DND-41 (cell line): ENCODE measurements at regions not wholly inside any gene's neighbourhood (a gene's known extent, or its start where the extent isn't known, plus 50 kb on each side); places are given as distances from the start of the nearest gene placed in this dataset.

Experiments used
- ATAC-seq: fragments of 200-7000 bp; cut with Tn5 transposase; 3 replicates; pipeline ENCODE4 v1.9.1; 2021; ENCODE audit warnings: low read depth; ENCODE audit not compliant: insufficient read depth
- DNase-seq: peaks from one replicate; pipeline ENCODE4 v3.0.0-alpha.2; 2020
- H2AFZ ChIP-seq: 2 replicates; pipeline ENCODE4 v1.6.0; 2012; ENCODE audit warnings: low read depth, low read length
- H3K27ac ChIP-seq: 2 replicates; pipeline ENCODE4 v1.5.1; 2012; ENCODE audit warnings: low read length, inconsistent platforms
- H3K27me3 ChIP-seq: fragments of 200-600 bp; sonication (generic); 2 replicates; pipeline ENCODE4 v1.6.0; 2012; ENCODE audit warnings: low read length, mild to moderate bottlenecking, inconsistent platforms; ENCODE audit not compliant: insufficient read depth, poor library complexity
- H3K36me3 ChIP-seq: 2 replicates; pipeline ENCODE4 v1.5.1; 2012; ENCODE audit warnings: low read length, inconsistent platforms; ENCODE audit not compliant: insufficient read depth
- H3K4me1 ChIP-seq: 2 replicates; pipeline ENCODE4 v1.5.1; 2012; ENCODE audit warnings: mild to moderate bottlenecking, low read length; ENCODE audit not compliant: insufficient read depth
- H3K4me2 ChIP-seq: 2 replicates; pipeline ENCODE4 v1.6.0; 2012; ENCODE audit warnings: mild to moderate bottlenecking, moderate library complexity, low read length, inconsistent platforms; ENCODE audit not compliant: insufficient read depth
- H3K4me3 ChIP-seq, 2 experiments: fragments of 200-600 bp in 1 of 2; shearing (Covaris generic) in 1 of 2; 2 replicates each; pipeline ENCODE4 v1.5.1; 2012 to 2016; ENCODE audit warnings: inconsistent platforms in 2 of 2, low read length in 2 of 2, mild to moderate bottlenecking in 2 of 2, low read depth in 1 of 2, moderate library complexity in 1 of 2
- H3K79me2 ChIP-seq: 2 replicates; pipeline ENCODE4 v1.6.0; 2012; ENCODE audit warnings: low read length, inconsistent platforms; ENCODE audit not compliant: insufficient read depth
- H3K9ac ChIP-seq: 2 replicates; pipeline ENCODE4 v1.6.0; 2012; ENCODE audit warnings: low read depth, mild to moderate bottlenecking, inconsistent platforms, low read length, moderate library complexity
- H3K9me3 ChIP-seq: 2 replicates; pipeline ENCODE4 v1.5.1; 2012; ENCODE audit warnings: low read length, moderate library complexity, mild to moderate bottlenecking, inconsistent platforms; ENCODE audit not compliant: insufficient read depth, severe bottlenecking
- H4K20me1 ChIP-seq: 2 replicates; pipeline ENCODE4 v1.6.0; 2012; ENCODE audit warnings: low read length; ENCODE audit not compliant: insufficient read depth
- CTCF ChIP-seq: IDR thresholded peaks from 2 replicates; pipeline ENCODE4 v1.5.1; 2012; ENCODE audit warnings: borderline replicate concordance, low read length, moderate library complexity, mild to moderate bottlenecking; ENCODE audit not compliant: poor library complexity, severe bottlenecking; ENCODE audit errors: extremely low read depth
- EZH2 ChIP-seq: IDR thresholded peaks from 3 replicates; pipeline ENCODE4 v1.6.1; 2012; ENCODE audit warnings: borderline replicate concordance, low read depth, mild to moderate bottlenecking, moderate library complexity, low read length, inconsistent platforms; ENCODE audit not compliant: severe bottlenecking

GRCh38 chr22:27113641-27114040 lies 456.3 kb downstream of the MIAT start:
- Histone ChIP-seq H3K4me2 (no peak overlapping the region), H4K20me1 (no peaks in the 10 kb centered on the region), H3K4me3 (no peak overlapping the region), H3K27ac (no peak overlapping the region), H3K27me3 (no peaks in the 10 kb centered on the region), H3K9me3 (peaks cover 5% of the 10 kb centered on the region), H3K4me1 (no peaks in the 10 kb centered on the region), H3K79me2 (no peaks in the 10 kb centered on the region), H2AFZ (no peak overlapping the region), H3K9ac (no peak overlapping the region), H3K36me3 (no peaks in the 10 kb centered on the region)
- no peak for DNase-seq
- ATAC-seq = no peak
- TF ChIP-seq EZH2 = no peak
- no peak for TF ChIP-seq CTCF

- peaks cover 5% of the 10 kb centered on the region for H3K9me3 ChIP-seq
- H3K36me3 ChIP-seq = no peaks in the 10 kb centered on the region
- no peak overlapping the region for H3K4me3 ChIP-seq
- no peak overlapping the region for H3K27ac ChIP-seq
- no peak overlapping the region for H3K4me2 ChIP-seq
- no peak overlapping the region for H3K9ac ChIP-seq
- no peak for DNase-seq
- H2AFZ ChIP-seq = no peak overlapping the region
- TF ChIP-seq CTCF (no peak), EZH2 (no peak)
- H3K79me2 ChIP-seq = no peaks in the 10 kb centered on the region
- H4K20me1 ChIP-seq = no peaks in the 10 kb centered on the region
- H3K4me1 ChIP-seq = no peaks in the 10 kb centered on the region
- no peak for ATAC-seq
- H3K27me3 ChIP-seq = no peaks in the 10 kb centered on the region
Observed at GRCh38 chr22:27114186-27114585, 456.8 kb downstream of the MIAT start.

GRCh38 chr22:27115410-27115809 lies 458.0 kb downstream of the MIAT start:
- no peaks in the 10 kb centered on the region for H4K20me1 ChIP-seq
- H3K9me3 ChIP-seq = no peaks in the 10 kb centered on the region
- H3K4me1 ChIP-seq = no peaks in the 10 kb centered on the region

More at GRCh38 chr22:27115410-27115809, 458.0 kb downstream of the MIAT start:
- TF ChIP-seq CTCF = no peak
- TF ChIP-seq EZH2 = no peak
- H3K4me3 ChIP-seq = no peak overlapping the region
- no peak overlapping the region for H3K27ac ChIP-seq
- no peaks in the 10 kb centered on the region for H3K79me2 ChIP-seq
- DNase-seq (no peak), ATAC-seq (no peak)
- no peak overlapping the region for H3K4me2 ChIP-seq
- H2AFZ ChIP-seq = no peak overlapping the region
- H3K36me3 ChIP-seq = no peaks in the 10 kb centered on the region
- no peaks in the 10 kb centered on the region for H3K27me3 ChIP-seq
- no peak overlapping the region for H3K9ac ChIP-seq
